Spleen (tissue), 7 donors: ENCODE measurements at regions not wholly inside any gene's neighbourhood (a gene's known extent, or its start where the extent isn't known, plus 50 kb on each side); places are given as distances from the start of the nearest gene placed in this dataset.

Source experiments
- POLR2A ChIP-seq, 3 donors: fragments of 450-650 bp; IDR thresholded peaks; one replicate each; pipeline ENCODE4 v1.5.1; 2017; ENCODE audit warnings: antibody characterized with exemption in 3 of 3, mild to moderate bottlenecking in 1 of 3
- POLR2AphosphoS5 ChIP-seq, 3 donors: sonication (generic); formaldehyde crosslinking; IDR thresholded peaks; one replicate each; pipeline ENCODE4 v1.5.1; 2017; ENCODE audit warnings: antibody characterized with exemption in 3 of 3
- TF ChIP-seq, protein P1 (sequence below), 11 experiments: fragments of 200-600 bp in 7 of 11; fragments of 450-650 bp in 4 of 11; sonication (generic) in 4 of 11; IDR thresholded peaks in 8 of 11; conservative IDR thresholded peaks in 3 of 11; 1 replicate in 7 of 11; 2 replicates in 4 of 11; pipeline versions ENCODE4 v1.4.0 to v1.8.0; 2016 to 2021; ENCODE audit warnings: antibody characterized with exemption in 11 of 11, inconsistent platforms in 4 of 11, mild to moderate bottlenecking in 1 of 11
- donor health status: DM: no; HTN: no; CAD: no; lungs with moderate emphysema.
- donor health status: DM: no; HTN: no; CAD: no.
- donor health status: DM: no; HTN: no; CAD: no.

DNA sequence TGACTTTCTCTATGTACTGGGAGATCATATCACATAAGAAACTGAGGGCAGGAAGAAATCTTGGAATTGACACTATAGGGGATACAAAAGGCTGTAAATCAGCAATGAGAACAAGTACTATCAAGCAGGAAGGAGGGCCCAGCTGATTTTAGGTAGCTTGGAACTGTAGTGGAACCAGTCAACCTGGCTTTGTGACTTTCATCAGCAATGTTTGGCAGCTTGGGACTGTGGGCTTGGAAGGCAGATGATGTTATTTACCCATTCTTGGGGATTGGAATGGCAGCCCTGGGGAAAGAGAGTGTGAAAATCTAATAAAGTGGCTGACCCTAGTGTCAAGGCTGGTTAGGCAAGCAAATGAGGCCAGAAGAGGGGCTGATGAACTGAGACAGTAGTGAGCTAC lies 1073.3 kb downstream of the ADGRL2 start:
- TF ChIP-seq, protein P1, sequence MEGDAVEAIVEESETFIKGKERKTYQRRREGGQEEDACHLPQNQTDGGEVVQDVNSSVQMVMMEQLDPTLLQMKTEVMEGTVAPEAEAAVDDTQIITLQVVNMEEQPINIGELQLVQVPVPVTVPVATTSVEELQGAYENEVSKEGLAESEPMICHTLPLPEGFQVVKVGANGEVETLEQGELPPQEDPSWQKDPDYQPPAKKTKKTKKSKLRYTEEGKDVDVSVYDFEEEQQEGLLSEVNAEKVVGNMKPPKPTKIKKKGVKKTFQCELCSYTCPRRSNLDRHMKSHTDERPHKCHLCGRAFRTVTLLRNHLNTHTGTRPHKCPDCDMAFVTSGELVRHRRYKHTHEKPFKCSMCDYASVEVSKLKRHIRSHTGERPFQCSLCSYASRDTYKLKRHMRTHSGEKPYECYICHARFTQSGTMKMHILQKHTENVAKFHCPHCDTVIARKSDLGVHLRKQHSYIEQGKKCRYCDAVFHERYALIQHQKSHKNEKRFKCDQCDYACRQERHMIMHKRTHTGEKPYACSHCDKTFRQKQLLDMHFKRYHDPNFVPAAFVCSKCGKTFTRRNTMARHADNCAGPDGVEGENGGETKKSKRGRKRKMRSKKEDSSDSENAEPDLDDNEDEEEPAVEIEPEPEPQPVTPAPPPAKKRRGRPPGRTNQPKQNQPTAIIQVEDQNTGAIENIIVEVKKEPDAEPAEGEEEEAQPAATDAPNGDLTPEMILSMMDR (IDR thresholded peaks at IDR 0.05 in 8 of 11, conservative IDR thresholded peaks at IDR 0.05 in 3 of 11) = no peak
- TF ChIP-seq POLR2AphosphoS5 (IDR thresholded peaks at IDR 0.05) (no peak), POLR2A (IDR thresholded peaks at IDR 0.05) (no peak)
